CD4-positive, alpha-beta T cell treated with Interleukin-17A for 1 hour (primary cell): ENCODE measurements at regions not wholly inside any gene's neighbourhood (a gene's known extent, or its start where the extent isn't known, plus 50 kb on each side); places are given as distances from the start of the nearest gene placed in this dataset.
"Not testable (repeated sequence)": the region's sequence is repeated elsewhere in the genome, so short reads cannot be mapped to it uniquely, and the experiment has no call there.

Experiments used
- DNase-seq: peaks from one replicate; pipeline ENCODE4 v3.0.0-alpha.2; 2020

- DNase-seq = no peak
These were observed 394.7 kb downstream of the TFEC start for GRCh38 chr7:115635876-115636275.

GRCh38 chr7:115635376-115635775, 395.2 kb downstream of the TFEC start:
- no peak for DNase-seq

GRCh38 chr7:115634633-115635032, 395.9 kb downstream of the TFEC start:
- DNase-seq = no peak

- no peak for DNase-seq
These were observed 397.9 kb downstream of the TFEC start for GRCh38 chr7:115632636-115633035.

- no peak for DNase-seq
These were observed 398.8 kb downstream of the TFEC start for GRCh38 chr7:115631782-115632181.

GRCh38 chr7:115630049-115630448, 400.5 kb downstream of the TFEC start:
- no peak for DNase-seq

- no peak for DNase-seq
These were observed 411.9 kb downstream of the TFEC start for GRCh38 chr7:115618676-115619075.

GRCh38 chr7:115613836-115614235, 416.7 kb downstream of the TFEC start:
- no peak for DNase-seq

- no peak for DNase-seq
These were observed 427.1 kb downstream of the TFEC start for GRCh38 chr7:115603416-115603815.

- no peak for DNase-seq
These were observed 430.4 kb downstream of the TFEC start for GRCh38 chr7:115600207-115600606.

GRCh38 chr7:115599184-115599583, 431.4 kb downstream of the TFEC start:
- DNase-seq = not testable (repeated sequence)

- DNase-seq = not testable (repeated sequence)
These were observed 433.3 kb downstream of the TFEC start for GRCh38 chr7:115597220-115597619.

GRCh38 chr7:115593111-115593510, 437.5 kb downstream of the TFEC start:
- no peak for DNase-seq

- DNase-seq = no peak
These were observed 445.4 kb downstream of the TFEC start for GRCh38 chr7:115585015-115585718.

GRCh38 chr7:115582956-115583355, 447.6 kb downstream of the TFEC start:
- no peak for DNase-seq

GRCh38 chr7:115578576-115578975, 452.0 kb downstream of the TFEC start:
- DNase-seq = no peak

- DNase-seq = no peak
These were observed 455.8 kb downstream of the TFEC start for GRCh38 chr7:115574681-115575291.

GRCh38 chr7:115572111-115572510, 458.5 kb downstream of the TFEC start:
- DNase-seq = no peak

- DNase-seq = no peak
These were observed 469.0 kb downstream of the TFEC start for GRCh38 chr7:115561335-115562110.

- no peak for DNase-seq
These were observed 470.7 kb downstream of the TFEC start for GRCh38 chr7:115559877-115560276.

GRCh38 chr7:115558161-115558560, 472.4 kb downstream of the TFEC start:
- no peak for DNase-seq

GRCh38 chr7:115557296-115557695, 473.3 kb downstream of the TFEC start:
- not testable (repeated sequence) for DNase-seq

GRCh38 chr7:115552766-115553165, 477.8 kb downstream of the TFEC start:
- DNase-seq = no peak

- DNase-seq = no peak
These were observed 480.7 kb downstream of the TFEC start for GRCh38 chr7:115549910-115550309.
